ENCODE measurements at regions not wholly inside any gene's neighbourhood (a gene's known extent, or its start where the extent isn't known, plus 50 kb on each side); places are given as distances from the start of the nearest gene placed in this dataset.

DNA sequence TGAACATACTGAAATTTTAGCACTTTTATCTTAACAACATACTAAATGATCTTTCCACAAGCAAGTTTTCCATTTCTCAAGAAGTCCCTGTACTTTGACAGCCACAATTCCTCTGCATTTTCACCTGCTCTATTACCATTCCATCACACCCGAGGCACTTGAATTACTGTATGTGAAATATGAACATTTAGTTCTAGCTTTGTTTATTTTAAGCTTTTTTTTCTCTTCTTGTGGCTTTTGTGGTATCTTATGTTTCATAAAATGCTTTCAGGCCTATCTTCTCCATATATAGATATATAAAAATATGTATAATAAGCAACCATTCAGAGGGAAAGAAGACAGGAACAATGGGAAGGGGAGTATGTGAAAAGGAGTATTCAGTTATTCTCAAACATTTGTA, 693.9 kb downstream of the SATB2 start (continued):
- TF ChIP-seq, protein P1, sequence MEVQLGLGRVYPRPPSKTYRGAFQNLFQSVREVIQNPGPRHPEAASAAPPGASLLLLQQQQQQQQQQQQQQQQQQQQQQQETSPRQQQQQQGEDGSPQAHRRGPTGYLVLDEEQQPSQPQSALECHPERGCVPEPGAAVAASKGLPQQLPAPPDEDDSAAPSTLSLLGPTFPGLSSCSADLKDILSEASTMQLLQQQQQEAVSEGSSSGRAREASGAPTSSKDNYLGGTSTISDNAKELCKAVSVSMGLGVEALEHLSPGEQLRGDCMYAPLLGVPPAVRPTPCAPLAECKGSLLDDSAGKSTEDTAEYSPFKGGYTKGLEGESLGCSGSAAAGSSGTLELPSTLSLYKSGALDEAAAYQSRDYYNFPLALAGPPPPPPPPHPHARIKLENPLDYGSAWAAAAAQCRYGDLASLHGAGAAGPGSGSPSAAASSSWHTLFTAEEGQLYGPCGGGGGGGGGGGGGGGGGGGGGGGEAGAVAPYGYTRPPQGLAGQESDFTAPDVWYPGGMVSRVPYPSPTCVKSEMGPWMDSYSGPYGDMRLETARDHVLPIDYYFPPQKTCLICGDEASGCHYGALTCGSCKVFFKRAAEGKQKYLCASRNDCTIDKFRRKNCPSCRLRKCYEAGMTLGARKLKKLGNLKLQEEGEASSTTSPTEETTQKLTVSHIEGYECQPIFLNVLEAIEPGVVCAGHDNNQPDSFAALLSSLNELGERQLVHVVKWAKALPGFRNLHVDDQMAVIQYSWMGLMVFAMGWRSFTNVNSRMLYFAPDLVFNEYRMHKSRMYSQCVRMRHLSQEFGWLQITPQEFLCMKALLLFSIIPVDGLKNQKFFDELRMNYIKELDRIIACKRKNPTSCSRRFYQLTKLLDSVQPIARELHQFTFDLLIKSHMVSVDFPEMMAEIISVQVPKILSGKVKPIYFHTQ (CRISPR knock-in tag; IDR thresholded peaks at IDR 0.05): no peak
- TF ChIP-seq NFE2L1 (CRISPR knock-in tag; IDR thresholded peaks at IDR 0.05) (no peak), TEAD4 (CRISPR knock-in tag; IDR thresholded peaks at IDR 0.05) (no peak), FOXK1 (CRISPR knock-in tag; IDR thresholded peaks at IDR 0.05) (no peak), GABPB1 (CRISPR knock-in tag; IDR thresholded peaks at IDR 0.05) (no peak), ZNF121 (CRISPR knock-in tag; IDR thresholded peaks at IDR 0.05) (no peak), ZNF263 (CRISPR knock-in tag; IDR thresholded peaks at IDR 0.05; ENCODE audit: low read depth) (no peak)
- TF ChIP-seq, protein P2, sequence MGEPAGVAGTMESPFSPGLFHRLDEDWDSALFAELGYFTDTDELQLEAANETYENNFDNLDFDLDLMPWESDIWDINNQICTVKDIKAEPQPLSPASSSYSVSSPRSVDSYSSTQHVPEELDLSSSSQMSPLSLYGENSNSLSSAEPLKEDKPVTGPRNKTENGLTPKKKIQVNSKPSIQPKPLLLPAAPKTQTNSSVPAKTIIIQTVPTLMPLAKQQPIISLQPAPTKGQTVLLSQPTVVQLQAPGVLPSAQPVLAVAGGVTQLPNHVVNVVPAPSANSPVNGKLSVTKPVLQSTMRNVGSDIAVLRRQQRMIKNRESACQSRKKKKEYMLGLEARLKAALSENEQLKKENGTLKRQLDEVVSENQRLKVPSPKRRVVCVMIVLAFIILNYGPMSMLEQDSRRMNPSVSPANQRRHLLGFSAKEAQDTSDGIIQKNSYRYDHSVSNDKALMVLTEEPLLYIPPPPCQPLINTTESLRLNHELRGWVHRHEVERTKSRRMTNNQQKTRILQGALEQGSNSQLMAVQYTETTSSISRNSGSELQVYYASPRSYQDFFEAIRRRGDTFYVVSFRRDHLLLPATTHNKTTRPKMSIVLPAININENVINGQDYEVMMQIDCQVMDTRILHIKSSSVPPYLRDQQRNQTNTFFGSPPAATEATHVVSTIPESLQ (CRISPR knock-in tag; IDR thresholded peaks at IDR 0.05): no peak

DNA sequence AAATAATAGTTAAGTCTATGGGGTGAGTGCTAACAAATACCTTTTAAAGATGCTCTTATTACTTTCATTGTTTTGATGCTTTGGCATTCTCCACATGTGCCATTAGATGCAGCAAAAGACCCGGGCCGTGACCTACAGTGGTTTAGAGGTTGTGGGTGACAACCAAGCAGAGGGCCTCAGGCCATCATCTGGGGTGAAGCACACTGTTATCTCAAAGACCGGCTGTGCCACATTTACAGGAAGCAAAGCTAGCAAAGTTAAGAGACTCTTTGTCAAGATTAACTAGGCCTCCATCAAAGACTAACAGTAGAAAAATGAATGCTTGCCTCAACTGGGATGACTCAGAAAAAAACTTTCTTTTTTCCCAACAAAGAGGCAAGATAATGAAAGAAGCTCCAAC, 695.3 kb downstream of the SATB2 start:
- H3K9me3 Mint-ChIP-seq: no peaks in the 10 kb centered on the region
- POLR2A ChIA-PET: no interaction called here
- ATAC-seq (no peak), DNase-seq (ENCODE audit: low spot score) (no peak)
- H3K27me3 Mint-ChIP-seq (ENCODE audit: low read depth): no peaks in the 10 kb centered on the region
- H3K4me3 Mint-ChIP-seq: no peak overlapping the region
- H3K4me1 Mint-ChIP-seq: no peaks in the 10 kb centered on the region
- CTCF ChIA-PET: no interaction called here
- H3K27ac Mint-ChIP-seq: no peak overlapping the region
- no peaks in the 10 kb centered on the region for H3K36me3 Mint-ChIP-seq
- TF ChIP-seq FOXJ3 (CRISPR knock-in tag; IDR thresholded peaks at IDR 0.05; ENCODE audit: borderline replicate concordance): no peak
- TF ChIP-seq, protein P3, sequence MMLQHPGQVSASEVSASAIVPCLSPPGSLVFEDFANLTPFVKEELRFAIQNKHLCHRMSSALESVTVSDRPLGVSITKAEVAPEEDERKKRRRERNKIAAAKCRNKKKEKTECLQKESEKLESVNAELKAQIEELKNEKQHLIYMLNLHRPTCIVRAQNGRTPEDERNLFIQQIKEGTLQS (CRISPR knock-in tag; conservative IDR thresholded peaks at IDR 0.05): no peak
- TF ChIP-seq, protein P4, sequence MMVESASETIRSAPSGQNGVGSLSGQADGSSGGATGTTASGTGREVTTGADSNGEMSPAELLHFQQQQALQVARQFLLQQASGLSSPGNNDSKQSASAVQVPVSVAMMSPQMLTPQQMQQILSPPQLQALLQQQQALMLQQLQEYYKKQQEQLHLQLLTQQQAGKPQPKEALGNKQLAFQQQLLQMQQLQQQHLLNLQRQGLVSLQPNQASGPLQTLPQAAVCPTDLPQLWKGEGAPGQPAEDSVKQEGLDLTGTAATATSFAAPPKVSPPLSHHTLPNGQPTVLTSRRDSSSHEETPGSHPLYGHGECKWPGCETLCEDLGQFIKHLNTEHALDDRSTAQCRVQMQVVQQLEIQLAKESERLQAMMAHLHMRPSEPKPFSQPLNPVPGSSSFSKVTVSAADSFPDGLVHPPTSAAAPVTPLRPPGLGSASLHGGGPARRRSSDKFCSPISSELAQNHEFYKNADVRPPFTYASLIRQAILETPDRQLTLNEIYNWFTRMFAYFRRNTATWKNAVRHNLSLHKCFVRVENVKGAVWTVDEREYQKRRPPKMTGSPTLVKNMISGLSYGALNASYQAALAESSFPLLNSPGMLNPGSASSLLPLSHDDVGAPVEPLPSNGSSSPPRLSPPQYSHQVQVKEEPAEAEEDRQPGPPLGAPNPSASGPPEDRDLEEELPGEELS (CRISPR knock-in tag; IDR thresholded peaks at IDR 0.05): no peak
- TF ChIP-seq, protein P5, sequence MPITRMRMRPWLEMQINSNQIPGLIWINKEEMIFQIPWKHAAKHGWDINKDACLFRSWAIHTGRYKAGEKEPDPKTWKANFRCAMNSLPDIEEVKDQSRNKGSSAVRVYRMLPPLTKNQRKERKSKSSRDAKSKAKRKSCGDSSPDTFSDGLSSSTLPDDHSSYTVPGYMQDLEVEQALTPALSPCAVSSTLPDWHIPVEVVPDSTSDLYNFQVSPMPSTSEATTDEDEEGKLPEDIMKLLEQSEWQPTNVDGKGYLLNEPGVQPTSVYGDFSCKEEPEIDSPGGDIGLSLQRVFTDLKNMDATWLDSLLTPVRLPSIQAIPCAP (CRISPR knock-in tag; IDR thresholded peaks at IDR 0.05): no peak
- TF ChIP-seq SOX15 (CRISPR knock-in tag; IDR thresholded peaks at IDR 0.05): no peak
- no peak for TF ChIP-seq MYBL2 (CRISPR knock-in tag; IDR thresholded peaks at IDR 0.05)
- TF ChIP-seq, protein P6, sequence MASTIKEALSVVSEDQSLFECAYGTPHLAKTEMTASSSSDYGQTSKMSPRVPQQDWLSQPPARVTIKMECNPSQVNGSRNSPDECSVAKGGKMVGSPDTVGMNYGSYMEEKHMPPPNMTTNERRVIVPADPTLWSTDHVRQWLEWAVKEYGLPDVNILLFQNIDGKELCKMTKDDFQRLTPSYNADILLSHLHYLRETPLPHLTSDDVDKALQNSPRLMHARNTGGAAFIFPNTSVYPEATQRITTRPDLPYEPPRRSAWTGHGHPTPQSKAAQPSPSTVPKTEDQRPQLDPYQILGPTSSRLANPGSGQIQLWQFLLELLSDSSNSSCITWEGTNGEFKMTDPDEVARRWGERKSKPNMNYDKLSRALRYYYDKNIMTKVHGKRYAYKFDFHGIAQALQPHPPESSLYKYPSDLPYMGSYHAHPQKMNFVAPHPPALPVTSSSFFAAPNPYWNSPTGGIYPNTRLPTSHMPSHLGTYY (CRISPR knock-in tag; IDR thresholded peaks at IDR 0.05): no peak

DNA sequence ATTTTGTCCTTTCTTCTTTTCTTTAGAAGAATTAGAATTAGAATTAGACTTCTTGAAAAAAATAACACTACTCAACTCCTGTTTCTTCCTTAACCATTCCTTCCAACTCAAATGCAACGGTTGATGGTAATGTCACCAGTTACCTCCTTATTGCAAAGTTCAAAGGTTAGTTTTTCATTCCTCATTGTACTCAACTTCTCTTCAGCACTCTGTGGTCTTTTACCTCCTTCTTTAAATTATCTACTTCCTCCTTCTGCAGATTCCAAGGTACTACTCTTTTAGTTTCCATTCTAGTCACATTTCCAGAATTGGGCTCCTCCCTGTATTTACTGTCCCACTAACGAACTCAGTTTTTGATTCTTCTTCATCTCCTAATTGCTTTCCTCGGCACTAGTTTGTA, 700.7 kb downstream of the SATB2 start:
- Mint-ChIP-seq H3K27me3 (ENCODE audit: low read depth) (no peaks in the 10 kb centered on the region), H3K27ac (no peak overlapping the region), H3K9me3 (no peaks in the 10 kb centered on the region), H3K4me1 (peaks cover 6% of the 10 kb centered on the region; the same call in 1 of the 2 replicates), H3K36me3 (no peaks in the 10 kb centered on the region), H3K4me3 (no peak overlapping the region)
- ATAC-seq (no peak), DNase-seq (ENCODE audit: low spot score) (no peak)
- POLR2A ChIA-PET: no interaction called here
- CTCF ChIA-PET: no interaction called here
- TF ChIP-seq JUN (CRISPR knock-in tag; IDR thresholded peaks at IDR 0.05) (no peak), SP1 (CRISPR knock-in tag; conservative IDR thresholded peaks at IDR 0.05) (no peak), FOXJ3 (CRISPR knock-in tag; IDR thresholded peaks at IDR 0.05; ENCODE audit: borderline replicate concordance) (no peak), PRRX2 (CRISPR knock-in tag; IDR thresholded peaks at IDR 0.05) (no peak)
- TF ChIP-seq, protein P7, sequence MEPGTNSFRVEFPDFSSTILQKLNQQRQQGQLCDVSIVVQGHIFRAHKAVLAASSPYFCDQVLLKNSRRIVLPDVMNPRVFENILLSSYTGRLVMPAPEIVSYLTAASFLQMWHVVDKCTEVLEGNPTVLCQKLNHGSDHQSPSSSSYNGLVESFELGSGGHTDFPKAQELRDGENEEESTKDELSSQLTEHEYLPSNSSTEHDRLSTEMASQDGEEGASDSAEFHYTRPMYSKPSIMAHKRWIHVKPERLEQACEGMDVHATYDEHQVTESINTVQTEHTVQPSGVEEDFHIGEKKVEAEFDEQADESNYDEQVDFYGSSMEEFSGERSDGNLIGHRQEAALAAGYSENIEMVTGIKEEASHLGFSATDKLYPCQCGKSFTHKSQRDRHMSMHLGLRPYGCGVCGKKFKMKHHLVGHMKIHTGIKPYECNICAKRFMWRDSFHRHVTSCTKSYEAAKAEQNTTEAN (CRISPR knock-in tag; IDR thresholded peaks at IDR 0.05): no peak
- TF ChIP-seq, protein P3 (CRISPR knock-in tag; conservative IDR thresholded peaks at IDR 0.05): no peak
- TF ChIP-seq, protein P6 (CRISPR knock-in tag; IDR thresholded peaks at IDR 0.05): no peak
- TF ChIP-seq, protein P8, sequence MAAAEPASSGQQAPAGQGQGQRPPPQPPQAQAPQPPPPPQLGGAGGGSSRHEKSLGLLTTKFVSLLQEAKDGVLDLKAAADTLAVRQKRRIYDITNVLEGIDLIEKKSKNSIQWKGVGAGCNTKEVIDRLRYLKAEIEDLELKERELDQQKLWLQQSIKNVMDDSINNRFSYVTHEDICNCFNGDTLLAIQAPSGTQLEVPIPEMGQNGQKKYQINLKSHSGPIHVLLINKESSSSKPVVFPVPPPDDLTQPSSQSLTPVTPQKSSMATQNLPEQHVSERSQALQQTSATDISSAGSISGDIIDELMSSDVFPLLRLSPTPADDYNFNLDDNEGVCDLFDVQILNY (CRISPR knock-in tag; IDR thresholded peaks at IDR 0.05): no peak

Measured in WTC11 (cell line).